Skeletal muscle cell (primary cell): ENCODE measurements at regions not wholly inside any gene's neighbourhood (a gene's known extent, or its start where the extent isn't known, plus 50 kb on each side); places are given as distances from the start of the nearest gene placed in this dataset.
A peak's percentile ranks its signal among the peaks of the same experiment; 100 is the strongest.

Experiments
- DNase-seq: peaks from one replicate; pipeline ENCODE4 v3.0.0-alpha.2; 2010; ENCODE audit warnings: low read depth
- H3K4me3 ChIP-seq: 2 replicates; pipeline ENCODE4 v1.5.1; 2011; ENCODE audit warnings: low read depth, mild to moderate bottlenecking, control low read depth, low read length, moderate library complexity

DNA sequence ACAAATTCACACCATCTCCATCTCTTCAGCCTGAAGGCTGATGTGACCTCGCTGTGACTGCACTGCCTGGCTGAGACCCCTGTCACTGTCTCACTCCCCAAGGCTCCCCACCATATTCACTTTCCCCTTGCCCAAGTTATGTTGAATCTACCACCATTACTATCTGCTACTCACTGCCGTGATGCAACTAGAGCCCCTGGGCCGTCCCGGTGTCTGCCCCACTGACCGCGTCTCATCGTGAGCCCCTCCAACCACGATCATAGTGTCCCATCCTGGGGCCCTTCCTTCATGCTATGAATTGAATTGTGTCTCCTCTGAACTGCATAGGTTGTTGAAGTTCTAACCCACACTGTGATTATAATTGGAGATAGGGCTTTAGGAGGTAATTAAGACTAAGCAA is 71.9 kb upstream of the CHST15 start:
- DNase-seq = no peak

GRCh38 chr10:124164264-124164663 is 70.9 kb upstream of the CHST15 start:
- DNase-seq = no peak
- no peak overlapping the region for H3K4me3 ChIP-seq

More for the DNA sequence above, 71.9 kb upstream of the CHST15 start:
- no peak overlapping the region for H3K4me3 ChIP-seq

DNA sequence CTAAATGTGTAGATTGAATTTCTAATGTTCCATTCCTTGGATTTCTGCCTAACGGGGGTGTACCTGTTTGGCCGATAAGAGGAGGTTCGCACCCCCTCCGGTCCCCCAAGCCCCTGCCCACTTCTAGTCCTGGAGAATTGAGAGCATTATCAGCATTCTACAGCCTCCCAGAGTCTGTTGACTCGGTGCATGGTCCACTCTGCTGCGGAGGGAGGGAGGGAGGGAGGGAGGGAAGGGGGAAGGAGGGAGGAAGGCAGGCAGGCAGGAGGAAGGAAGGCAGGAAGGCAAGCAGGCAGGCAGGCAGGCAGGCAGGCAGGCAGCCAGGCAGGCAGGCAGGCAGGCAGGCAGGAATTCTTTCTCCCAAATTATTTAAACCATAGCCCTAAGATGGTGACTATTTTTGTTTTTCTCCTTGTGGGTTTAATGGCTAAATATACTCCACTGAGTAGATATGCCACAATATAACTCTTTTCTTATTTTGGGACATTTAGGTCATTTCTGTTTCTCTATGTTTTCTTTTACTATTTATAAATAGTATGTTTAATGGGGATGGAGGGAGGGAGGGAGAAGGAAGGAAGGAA is 69.5 kb upstream of the CHST15 start:
- no peak for DNase-seq
- H3K4me3 ChIP-seq = no peak overlapping the region

DNA sequence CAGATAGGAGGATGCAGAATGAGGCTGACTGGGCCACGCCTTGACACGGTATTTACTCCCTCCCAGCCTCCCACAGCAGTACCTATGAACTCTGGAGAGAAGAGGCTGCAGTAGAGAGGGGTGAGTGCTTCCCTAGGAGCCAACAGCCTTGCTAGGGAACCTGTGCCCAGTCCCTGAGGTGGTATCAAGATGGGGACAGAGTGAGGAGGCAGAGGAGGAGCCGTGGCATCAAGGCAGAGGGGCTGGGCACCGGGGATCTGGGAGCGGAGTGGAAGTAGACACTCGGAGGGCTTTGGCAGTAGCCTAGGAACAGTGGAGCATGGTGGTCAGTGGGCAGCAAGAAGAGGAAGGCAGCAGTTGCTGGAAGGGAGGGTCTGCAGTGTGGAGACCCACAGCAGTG is 68.7 kb upstream of the CHST15 start:
- H3K4me3 ChIP-seq = no peak overlapping the region
- DNase-seq = no peak

- no peak overlapping the region for H3K4me3 ChIP-seq
- no peak for DNase-seq
Observed at GRCh38 chr10:124161601-124162000, 68.2 kb upstream of the CHST15 start.

DNA sequence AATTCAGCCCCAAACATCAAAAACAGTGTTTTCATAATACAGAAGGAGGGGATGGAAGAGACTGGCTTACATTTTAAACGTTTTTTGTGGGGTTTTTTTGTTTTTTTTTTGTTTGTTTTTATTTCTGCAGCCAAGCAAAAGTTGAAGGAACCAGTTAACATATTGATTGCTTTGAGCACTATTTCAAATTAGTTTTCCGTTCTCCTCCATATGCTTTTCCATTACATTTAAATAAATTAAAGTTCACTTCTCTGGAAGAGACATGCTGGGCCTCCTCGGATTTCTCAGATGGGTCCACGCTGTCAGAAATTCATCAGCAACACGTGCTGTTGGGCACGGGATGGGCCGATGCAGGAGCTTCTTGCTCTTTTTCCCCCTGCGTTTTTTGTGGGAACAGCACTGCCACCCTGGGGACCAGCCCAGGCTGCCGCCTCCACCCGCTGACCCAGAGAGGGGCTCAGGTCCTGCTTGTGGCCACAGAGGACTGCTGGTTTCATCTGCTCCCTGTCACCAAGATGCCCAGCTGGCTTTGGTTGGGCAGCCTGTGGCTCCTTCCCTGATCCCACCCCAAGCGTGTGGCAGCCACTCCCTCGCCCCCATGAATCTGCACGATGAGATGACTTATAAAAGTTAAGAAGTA is 67.7 kb upstream of the CHST15 start:
- no peak for DNase-seq
- H3K4me3 ChIP-seq = no peak overlapping the region

- H3K4me3 ChIP-seq = no peak overlapping the region
- DNase-seq = no peak
Observed at GRCh38 chr10:124160176-124160575, 66.8 kb upstream of the CHST15 start.

- no peak for DNase-seq
Observed at GRCh38 chr10:124159153-124159552, 65.8 kb upstream of the CHST15 start.

GRCh38 chr10:124158592-124158991 is 65.2 kb upstream of the CHST15 start:
- no peak overlapping the region for H3K4me3 ChIP-seq
- DNase-seq = no peak

More at GRCh38 chr10:124159153-124159552, 65.8 kb upstream of the CHST15 start:
- H3K4me3 ChIP-seq = no peak overlapping the region

GRCh38 chr10:124157271-124157681 is 63.9 kb upstream of the CHST15 start:
- no peak overlapping the region for H3K4me3 ChIP-seq
- DNase-seq = no peak

DNA sequence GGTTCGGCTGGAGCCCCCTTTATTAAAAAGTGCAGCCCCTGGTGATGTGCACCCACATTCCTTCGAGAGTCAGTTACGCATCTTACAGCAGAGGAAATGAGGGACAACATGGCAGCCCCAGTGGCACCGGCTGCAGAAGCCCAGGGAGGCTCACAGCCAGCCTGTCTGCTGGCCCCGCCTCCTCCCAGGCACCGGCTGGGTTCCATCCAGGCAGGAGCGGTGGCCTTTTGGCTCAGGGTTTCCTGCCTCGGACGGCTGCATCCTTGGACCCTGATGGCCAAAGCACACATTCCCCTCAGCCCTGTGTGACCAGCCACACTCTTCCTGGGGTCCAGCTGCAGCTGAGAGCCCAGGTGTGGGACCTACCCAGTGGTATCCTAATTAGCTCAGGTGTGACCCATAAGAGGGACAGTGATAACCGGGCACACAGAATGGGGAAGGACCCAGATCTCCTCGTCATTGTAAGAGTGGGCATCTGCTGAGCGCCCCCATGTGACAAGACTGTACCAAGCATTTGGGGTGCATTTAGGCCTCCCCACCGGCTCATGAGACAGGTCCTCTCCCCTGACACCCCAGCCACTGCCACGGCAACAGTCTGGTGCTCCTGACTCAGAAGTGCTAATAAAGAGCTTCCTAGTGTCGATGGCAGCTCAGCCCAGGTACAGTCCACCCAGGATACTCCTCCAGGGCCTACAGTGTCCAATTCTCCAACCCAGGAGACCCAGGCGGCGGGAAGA is 63.3 kb upstream of the CHST15 start:
- no peak for DNase-seq
- H3K4me3 ChIP-seq = no peak overlapping the region

DNA sequence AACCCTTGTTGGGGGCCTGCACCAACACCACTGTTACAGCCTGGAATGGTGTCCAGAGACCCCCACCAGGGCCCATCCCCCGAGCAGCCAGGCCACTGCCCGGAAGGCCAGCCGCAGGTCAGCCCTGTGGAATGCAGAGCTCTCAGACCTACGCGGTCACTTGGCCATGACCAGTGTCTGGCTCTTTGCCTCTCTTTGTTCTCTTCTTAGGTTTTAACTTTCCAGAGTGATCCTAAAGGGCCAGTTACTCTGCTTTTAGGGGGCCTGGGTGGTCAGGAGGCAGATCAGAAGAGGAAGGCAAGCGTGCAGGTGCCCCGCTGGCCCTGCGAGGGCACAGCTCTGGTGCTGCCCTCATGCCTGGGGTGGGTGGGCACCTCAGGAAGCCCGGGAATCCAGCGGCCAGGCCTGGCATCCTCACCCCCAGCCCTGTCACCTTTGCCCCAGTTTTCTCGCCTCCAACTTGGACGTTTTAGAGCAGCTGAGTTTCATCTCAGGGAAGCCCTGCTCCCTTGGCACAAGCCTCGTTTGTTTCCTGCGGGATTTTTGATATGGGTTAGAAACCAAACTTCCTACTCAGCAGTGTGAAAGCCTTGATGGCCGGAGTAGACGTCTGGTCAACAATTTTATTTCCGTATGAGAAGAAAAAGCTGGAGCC is 62.5 kb upstream of the CHST15 start:
- H3K4me3 ChIP-seq = no peak overlapping the region
- no peak for DNase-seq

- DNase-seq = peak; percentile 72
- no peak overlapping the region for H3K4me3 ChIP-seq
Observed at GRCh38 chr10:124153023-124153826, 59.8 kb upstream of the CHST15 start.

DNA sequence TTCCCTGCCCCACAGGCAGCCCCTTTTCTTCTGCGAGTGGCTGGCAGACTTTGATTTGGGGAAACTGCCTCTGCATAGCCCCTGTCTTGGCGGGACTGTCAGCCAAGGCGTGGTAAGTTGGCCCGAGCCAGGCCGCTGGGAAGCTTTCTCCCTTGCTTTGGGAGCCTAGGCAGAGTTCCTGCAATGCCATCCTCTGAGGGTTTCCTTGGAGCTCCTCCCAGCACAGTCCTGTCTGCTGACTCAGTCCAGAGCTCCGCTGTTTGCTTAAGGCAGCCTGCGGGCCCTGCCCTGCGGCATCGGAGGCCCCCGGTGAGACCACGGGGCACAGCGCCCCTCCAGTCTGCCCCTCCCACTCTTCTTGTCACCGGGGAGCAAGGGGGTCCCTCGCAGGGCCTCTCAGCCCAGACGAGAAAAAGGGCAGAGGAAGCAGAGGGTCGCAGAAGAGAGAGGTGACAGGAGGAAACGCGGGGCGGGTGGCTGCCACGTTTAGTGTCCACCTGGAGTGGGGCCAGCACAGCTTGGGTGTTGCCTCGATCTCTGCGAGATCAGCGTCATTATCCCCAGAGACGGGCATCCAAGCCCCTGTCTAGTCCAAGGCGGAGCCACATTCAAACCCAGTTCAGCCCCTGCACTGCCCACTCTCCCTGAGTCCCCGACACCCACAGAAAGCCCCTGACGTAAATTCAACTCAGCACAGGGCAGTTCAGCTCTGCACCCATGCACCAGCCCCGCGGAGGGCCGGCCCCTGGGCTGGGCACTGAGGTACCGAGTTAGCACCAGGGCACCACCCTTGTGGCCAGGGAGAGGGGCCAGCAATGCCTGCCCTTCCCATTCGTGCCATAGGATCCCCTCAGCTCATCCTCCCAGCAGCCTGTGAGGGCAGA is 59.0 kb upstream of the CHST15 start:
- H3K4me3 ChIP-seq = no peak overlapping the region
- DNase-seq = no peak

DNA sequence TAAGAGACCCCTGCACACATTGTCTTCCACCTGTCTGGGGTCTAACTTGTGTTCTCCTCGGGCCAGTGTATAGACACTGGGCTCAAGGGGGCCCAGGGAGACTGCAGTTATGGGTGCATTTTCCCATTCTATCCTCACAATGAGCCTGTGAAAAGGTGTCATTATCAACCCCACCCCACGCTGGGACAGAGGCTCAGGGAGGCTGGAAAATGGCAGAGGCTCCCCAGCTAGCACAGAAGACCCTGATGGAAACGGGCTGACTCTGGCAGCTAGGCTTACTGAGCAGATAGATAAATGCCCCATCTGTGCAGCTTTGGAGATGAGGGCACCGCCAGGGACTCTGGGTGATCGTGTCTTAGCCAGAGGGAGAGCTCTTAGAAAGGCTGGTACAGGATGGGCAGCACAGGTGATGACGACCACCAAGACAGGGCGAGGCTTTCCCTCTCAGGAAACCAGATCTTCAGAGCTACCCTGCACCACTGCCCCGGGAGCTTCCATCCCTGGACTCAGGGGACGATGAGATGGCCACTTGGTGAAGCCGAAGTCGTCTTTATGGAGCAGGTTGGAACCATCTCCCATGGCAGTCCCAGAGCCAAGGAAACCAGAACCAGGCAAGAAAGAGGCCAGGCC is 58.2 kb upstream of the CHST15 start:
- H3K4me3 ChIP-seq = no peak overlapping the region
- DNase-seq = no peak

DNA sequence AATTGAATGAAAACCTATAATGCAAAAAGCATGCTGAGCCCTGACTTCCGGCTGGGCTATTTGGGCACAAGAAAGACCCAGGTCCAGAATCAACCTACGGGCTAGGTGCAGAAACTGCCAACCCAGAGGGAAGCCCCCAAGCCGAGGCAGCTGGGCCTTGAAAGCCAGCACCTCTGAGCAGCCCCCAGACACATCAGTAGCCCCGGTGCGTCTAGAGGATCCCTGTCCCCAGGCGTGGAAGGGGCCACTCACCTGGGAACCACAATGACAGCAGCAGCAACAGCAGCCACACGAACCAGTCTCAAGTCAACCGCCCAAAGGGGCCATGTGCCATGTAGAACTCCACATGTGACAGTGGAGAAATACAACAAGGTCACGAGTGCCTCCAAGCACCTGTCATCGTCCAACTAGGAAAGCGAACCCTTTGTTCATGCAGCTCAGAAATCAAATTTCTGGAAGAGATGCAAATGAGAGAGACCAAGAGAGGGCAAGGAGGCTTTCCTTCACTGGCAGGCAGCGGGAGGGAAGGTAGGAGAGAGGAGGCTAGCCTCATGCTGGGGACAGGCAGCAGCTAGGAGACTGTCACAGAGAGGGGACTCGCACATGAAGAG is 57.5 kb upstream of the CHST15 start:
- DNase-seq = no peak
- no peak overlapping the region for H3K4me3 ChIP-seq

DNA sequence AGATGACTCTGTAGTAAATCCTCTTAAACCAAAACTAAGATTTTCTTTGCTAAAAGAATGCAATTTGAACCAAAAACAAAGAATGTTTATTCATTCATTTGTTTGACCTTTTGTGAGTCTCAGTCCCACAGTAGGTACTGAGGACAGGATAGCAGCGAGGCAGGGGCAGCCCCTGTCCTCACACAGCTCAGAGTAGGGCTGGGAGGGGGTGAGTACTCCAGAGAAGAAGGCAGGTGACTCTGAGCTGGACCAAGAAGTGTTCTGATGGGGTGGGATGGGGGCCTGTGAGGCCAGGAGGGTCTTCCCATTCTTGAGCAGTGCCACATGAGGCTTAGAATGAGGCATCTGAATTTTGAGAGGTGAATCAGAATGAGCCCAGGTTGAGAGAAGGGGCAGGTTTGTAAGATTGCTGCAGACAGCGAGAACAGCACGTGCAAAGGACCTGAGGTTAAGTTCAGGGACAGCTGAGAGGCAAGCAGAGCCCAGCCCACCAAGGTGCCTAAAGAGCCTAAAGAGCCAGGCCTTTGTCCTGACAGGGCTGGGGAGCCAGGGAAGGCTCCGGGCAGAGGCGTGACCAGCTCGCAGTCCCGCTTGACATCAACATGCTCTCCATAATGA is 56.9 kb upstream of the CHST15 start:
- no peak overlapping the region for H3K4me3 ChIP-seq
- DNase-seq = no peak
